HEK293T (cell line): ENCODE measurements at regions not wholly inside any gene's neighbourhood (a gene's known extent, or its start where the extent isn't known, plus 50 kb on each side); places are given as distances from the start of the nearest gene placed in this dataset.

Experiments used
- CTCF ChIA-PET: fragments of 350-600 bp; formaldehyde crosslinking; extraction: SDS; loops from one replicate; lab custom pipeline; 2021; ENCODE audit warnings: antibody characterized with exemption, inconsistent platforms; lab: Yijun Ruan, JAX
- POLR2A ChIA-PET: fragments of 350-600 bp; formaldehyde crosslinking; extraction: SDS; loops from one replicate; lab custom pipeline; 2020; ENCODE audit warnings: antibody characterized with exemption, inconsistent platforms; lab: Yijun Ruan, JAX
- DNase-seq: peaks from one replicate; pipeline ENCODE4 v3.0.0; 2012; ENCODE audit warnings: mixed read lengths; ENCODE audit errors: extremely low spot score
- ARNT ChIP-seq: fragments of 450-650 bp; IDR thresholded peaks from 2 replicates; pipeline ENCODE4 v1.6.1; 2017; ENCODE audit warnings: mild to moderate bottlenecking
- BHLHE40 ChIP-seq: fragments of 450-650 bp; IDR thresholded peaks from 2 replicates; pipeline ENCODE4 v1.6.1; 2016; ENCODE audit warnings: mild to moderate bottlenecking, moderate library complexity, borderline replicate concordance
- CTBP1 ChIP-seq: fragments of 450-650 bp; IDR thresholded peaks from 2 replicates; pipeline ENCODE4 v1.6.1; 2016; ENCODE audit warnings: borderline replicate concordance
- ELF4 ChIP-seq: fragments of 450-650 bp; IDR thresholded peaks from 2 replicates; pipeline ENCODE4 v1.6.1; 2017; ENCODE audit warnings: antibody characterized with exemption
- FOXA1 ChIP-seq: fragments of 450-650 bp; IDR thresholded peaks from 2 replicates; pipeline ENCODE4 v1.6.1; 2016; ENCODE audit warnings: mild to moderate bottlenecking
- FOXK2 ChIP-seq: fragments of 450-650 bp; IDR thresholded peaks from 2 replicates; pipeline ENCODE4 v1.6.1; 2016; ENCODE audit warnings: mild to moderate bottlenecking
- FOXM1 ChIP-seq: fragments of 450-650 bp; IDR thresholded peaks from 2 replicates; pipeline ENCODE4 v1.6.1; 2017; ENCODE audit warnings: mild to moderate bottlenecking, borderline replicate concordance
- HDGF ChIP-seq: fragments of 450-650 bp; IDR thresholded peaks from 2 replicates; pipeline ENCODE4 v1.6.1; 2017; ENCODE audit warnings: antibody characterized with exemption, borderline replicate concordance
- L3MBTL2 ChIP-seq: fragments of 450-650 bp; conservative IDR thresholded peaks from 2 replicates; pipeline ENCODE4 v1.6.1; 2016; ENCODE audit warnings: mild to moderate bottlenecking
- LEF1 ChIP-seq: fragments of 450-650 bp; IDR thresholded peaks from 2 replicates; pipeline ENCODE4 v1.6.1; 2017; ENCODE audit warnings: mild to moderate bottlenecking, borderline replicate concordance
- NFRKB ChIP-seq: fragments of 450-650 bp; IDR thresholded peaks from 2 replicates; pipeline ENCODE4 v1.6.1; 2016; ENCODE audit warnings: mild to moderate bottlenecking, moderate library complexity
- PKNOX1 ChIP-seq: fragments of 450-650 bp; IDR thresholded peaks from 2 replicates; pipeline ENCODE4 v1.6.1; 2016
- SP1 ChIP-seq: fragments of 450-650 bp; IDR thresholded peaks from 2 replicates; pipeline ENCODE4 v1.6.1; 2017
- SUZ12 ChIP-seq: fragments of 450-650 bp; IDR thresholded peaks from 2 replicates; pipeline ENCODE4 v1.6.1; 2016; ENCODE audit warnings: mild to moderate bottlenecking
- TARDBP ChIP-seq: fragments of 450-650 bp; IDR thresholded peaks from 2 replicates; pipeline ENCODE4 v1.6.1; 2016
- ZNF384 ChIP-seq: fragments of 450-650 bp; IDR thresholded peaks from 2 replicates; pipeline ENCODE4 v1.6.1; 2016

- CTCF ChIA-PET, result no interaction called here
- TF ChIP-seq CTBP1 (no peak), FOXM1 (no peak), NFRKB (no peak), LEF1 (no peak)
- DNase-seq, result no peak
- POLR2A ChIA-PET, result no interaction called here
These were observed 187.9 kb upstream of the GMDS start for GRCh38 chr6:2433266-2433665.

GRCh38 chr6:2432292-2432691, 186.9 kb upstream of the GMDS start:
- ChIA-PET POLR2A (no interaction called here), CTCF (no interaction called here)
- no peak for DNase-seq
- TF ChIP-seq ZNF384, result no peak
- TF ChIP-seq NFRKB, result no peak
- no peak for TF ChIP-seq ARNT
- TF ChIP-seq SP1, result no peak
- no peak for TF ChIP-seq BHLHE40
- no peak for TF ChIP-seq FOXM1
- TF ChIP-seq CTBP1, result no peak
- no peak for TF ChIP-seq PKNOX1
- no peak for TF ChIP-seq LEF1
- no peak for TF ChIP-seq ELF4
- TF ChIP-seq HDGF, result no peak
- TF ChIP-seq FOXK2, result no peak
- TF ChIP-seq L3MBTL2, result no peak
- no peak for TF ChIP-seq TARDBP
- no peak for TF ChIP-seq FOXA1
- no peak for TF ChIP-seq SUZ12

GRCh38 chr6:2430612-2431011, 185.2 kb upstream of the GMDS start:
- no peak for TF ChIP-seq NFRKB
- no peak for TF ChIP-seq L3MBTL2
- TF ChIP-seq ELF4, result no peak
- no peak for TF ChIP-seq ARNT
- TF ChIP-seq ZNF384, result no peak
- ChIA-PET POLR2A (no interaction called here), CTCF (no interaction called here)
- no peak for DNase-seq

- TF ChIP-seq ELF4 (no peak), SUZ12 (no peak), BHLHE40 (no peak), PKNOX1 (no peak), NFRKB (no peak), L3MBTL2 (no peak), LEF1 (no peak), ZNF384 (no peak), TARDBP (no peak), SP1 (no peak), FOXA1 (no peak), ARNT (no peak), FOXK2 (no peak), FOXM1 (no peak), HDGF (no peak), CTBP1 (no peak)
- POLR2A ChIA-PET, result no interaction called here
- CTCF ChIA-PET, result no interaction called here
- no peak for DNase-seq
These were observed 184.1 kb upstream of the GMDS start for GRCh38 chr6:2429460-2429859.

- no peak for TF ChIP-seq ARNT
- no peak for TF ChIP-seq FOXA1
- no peak for TF ChIP-seq L3MBTL2
- no peak for TF ChIP-seq CTBP1
- no peak for TF ChIP-seq FOXM1
These were observed 183.6 kb upstream of the GMDS start for GRCh38 chr6:2429032-2429431.

GRCh38 chr6:2426561-2427340, 181.3 kb upstream of the GMDS start:
- CTCF ChIA-PET, result interaction anchor here (0.6 kb wide), 1 partner anchor 34 kb away, joined by 4 read pairs; no protein-coding TSS in a partner anchor
- TF ChIP-seq CTBP1 (no peak), ELF4 (no peak), ARNT (no peak), TARDBP (no peak), HDGF (no peak), SUZ12 (no peak)
- POLR2A ChIA-PET, result no interaction called here
- DNase-seq, result no peak

More at GRCh38 chr6:2429032-2429431, 183.6 kb upstream of the GMDS start:
- ChIA-PET CTCF (no interaction called here), POLR2A (no interaction called here)
- DNase-seq, result no peak

- DNase-seq, result no peak
- CTCF ChIA-PET, result no interaction called here
- POLR2A ChIA-PET, result no interaction called here
- no peak for TF ChIP-seq TARDBP
- TF ChIP-seq ZNF384, result no peak
- no peak for TF ChIP-seq ARNT
- no peak for TF ChIP-seq SUZ12
- TF ChIP-seq BHLHE40, result no peak
- no peak for TF ChIP-seq FOXA1
- TF ChIP-seq LEF1, result no peak
- TF ChIP-seq FOXM1, result no peak
- no peak for TF ChIP-seq SP1
- TF ChIP-seq L3MBTL2, result no peak
- TF ChIP-seq NFRKB, result no peak
These were observed 170.8 kb upstream of the GMDS start for GRCh38 chr6:2416128-2416712.
